ENCODE measurements at regions not wholly inside any gene's neighbourhood (a gene's known extent, or its start where the extent isn't known, plus 50 kb on each side); places are given as distances from the start of the nearest gene placed in this dataset.
"Not testable (repeated sequence)": the region's sequence is repeated elsewhere in the genome, so short reads cannot be mapped to it uniquely, and the experiment has no call there.

- Histone ChIP-seq H3K36me3 (ENCODE audit: insufficient read depth, low read length) (no peaks in the 10 kb centered on the region), H3K79me2 (ENCODE audit: insufficient read depth, low read length) (no peaks in the 10 kb centered on the region), H4K20me1 (ENCODE audit: insufficient read depth, low read length) (no peaks in the 10 kb centered on the region), H3K4me2 (ENCODE audit: insufficient read depth, low read length) (no peak overlapping the region), H3K9me3 (ENCODE audit: insufficient read depth, low read length, severe bottlenecking) (no peaks in the 10 kb centered on the region), H3K4me1 (ENCODE audit: insufficient read depth, low read length) (no peaks in the 10 kb centered on the region), H3K4me3 (ENCODE audit: low read depth in 1 of 2, low read length in 2 of 2) (no peak overlapping the region), H3K27me3 (ENCODE audit: insufficient read depth, low read length, poor library complexity) (peaks cover 42% of the 10 kb centered on the region), H3K9ac (ENCODE audit: low read depth, low read length) (no peak overlapping the region), H2AFZ (ENCODE audit: low read depth, low read length) (no peak overlapping the region), H3K27ac (ENCODE audit: low read length) (no peak overlapping the region)
- DNase-seq (no peak), ATAC-seq (ENCODE audit: insufficient read depth, low read depth) (no peak)
- TF ChIP-seq EZH2 (IDR thresholded peaks at IDR 0.05; ENCODE audit: borderline replicate concordance, low read depth, low read length, severe bottlenecking) (no peak), CTCF (IDR thresholded peaks at IDR 0.05; ENCODE audit: borderline replicate concordance, extremely low read depth, low read length, poor library complexity, severe bottlenecking) (no peak)
Observed at GRCh38 chr2:97355176-97355575, 234.5 kb downstream of the ANKRD36B start.

- H3K27me3 ChIP-seq (ENCODE audit: insufficient read depth, low read length, poor library complexity) = peaks cover 39% of the 10 kb centered on the region
- no peak for DNase-seq
- no peaks in the 10 kb centered on the region for H3K36me3 ChIP-seq (ENCODE audit: insufficient read depth, low read length)
- no peaks in the 10 kb centered on the region for H3K9me3 ChIP-seq (ENCODE audit: insufficient read depth, low read length, severe bottlenecking)
- H3K79me2 ChIP-seq (ENCODE audit: insufficient read depth, low read length) = no peaks in the 10 kb centered on the region
- no peak overlapping the region for H3K9ac ChIP-seq (ENCODE audit: low read depth, low read length)
- H4K20me1 ChIP-seq (ENCODE audit: insufficient read depth, low read length) = no peaks in the 10 kb centered on the region
- H3K4me2 ChIP-seq (ENCODE audit: insufficient read depth, low read length) = no peak overlapping the region
- no peak overlapping the region for H3K4me3 ChIP-seq (ENCODE audit: low read depth in 1 of 2, low read length in 2 of 2)
- no peak for TF ChIP-seq CTCF (IDR thresholded peaks at IDR 0.05; ENCODE audit: borderline replicate concordance, extremely low read depth, low read length, poor library complexity, severe bottlenecking)
- TF ChIP-seq EZH2 (IDR thresholded peaks at IDR 0.05; ENCODE audit: borderline replicate concordance, low read depth, low read length, severe bottlenecking) = no peak
- no peak for ATAC-seq (ENCODE audit: insufficient read depth, low read depth)
- no peaks in the 10 kb centered on the region for H3K4me1 ChIP-seq (ENCODE audit: insufficient read depth, low read length)
- H3K27ac ChIP-seq (ENCODE audit: low read length) = no peak overlapping the region
- no peak overlapping the region for H2AFZ ChIP-seq (ENCODE audit: low read depth, low read length)
Observed at GRCh38 chr2:97354576-97354975, 235.1 kb downstream of the ANKRD36B start.

- Histone ChIP-seq H3K4me2 (ENCODE audit: insufficient read depth, low read length) (no peak overlapping the region), H3K79me2 (ENCODE audit: insufficient read depth, low read length) (no peaks in the 10 kb centered on the region), H4K20me1 (ENCODE audit: insufficient read depth, low read length) (no peaks in the 10 kb centered on the region), H3K4me3 (ENCODE audit: low read depth in 1 of 2, low read length in 2 of 2) (no peak overlapping the region), H3K36me3 (ENCODE audit: insufficient read depth, low read length) (no peaks in the 10 kb centered on the region), H3K9me3 (ENCODE audit: insufficient read depth, low read length, severe bottlenecking) (no peaks in the 10 kb centered on the region), H3K9ac (ENCODE audit: low read depth, low read length) (no peak overlapping the region), H3K27me3 (ENCODE audit: insufficient read depth, low read length, poor library complexity) (peaks cover 13% of the 10 kb centered on the region), H3K4me1 (ENCODE audit: insufficient read depth, low read length) (no peaks in the 10 kb centered on the region), H3K27ac (ENCODE audit: low read length) (no peak overlapping the region), H2AFZ (ENCODE audit: low read depth, low read length) (no peak overlapping the region)
- DNase-seq (no peak), ATAC-seq (ENCODE audit: insufficient read depth, low read depth) (no peak)
- TF ChIP-seq EZH2 (IDR thresholded peaks at IDR 0.05; ENCODE audit: borderline replicate concordance, low read depth, low read length, severe bottlenecking) = no peak
- TF ChIP-seq CTCF (IDR thresholded peaks at IDR 0.05; ENCODE audit: borderline replicate concordance, extremely low read depth, low read length, poor library complexity, severe bottlenecking) = no peak
Observed at GRCh38 chr2:97348841-97349240, 235.9 kb downstream of the ANKRD36 start.

GRCh38 chr2:97348265-97348664, 235.3 kb downstream of the ANKRD36 start:
- TF ChIP-seq CTCF (IDR thresholded peaks at IDR 0.05; ENCODE audit: borderline replicate concordance, extremely low read depth, low read length, poor library complexity, severe bottlenecking) = no peak
- no peak for TF ChIP-seq EZH2 (IDR thresholded peaks at IDR 0.05; ENCODE audit: borderline replicate concordance, low read depth, low read length, severe bottlenecking)
- no peaks in the 10 kb centered on the region for H3K36me3 ChIP-seq (ENCODE audit: insufficient read depth, low read length)
- DNase-seq (no peak), ATAC-seq (ENCODE audit: insufficient read depth, low read depth) (no peak)
- H2AFZ ChIP-seq (ENCODE audit: low read depth, low read length) = no peak overlapping the region
- H3K9ac ChIP-seq (ENCODE audit: low read depth, low read length) = no peak overlapping the region
- no peaks in the 10 kb centered on the region for H4K20me1 ChIP-seq (ENCODE audit: insufficient read depth, low read length)
- peaks cover 8% of the 10 kb centered on the region for H3K27me3 ChIP-seq (ENCODE audit: insufficient read depth, low read length, poor library complexity)
- H3K4me3 ChIP-seq (ENCODE audit: low read depth in 1 of 2, low read length in 2 of 2) = no peak overlapping the region
- no peaks in the 10 kb centered on the region for H3K4me1 ChIP-seq (ENCODE audit: insufficient read depth, low read length)
- H3K9me3 ChIP-seq (ENCODE audit: insufficient read depth, low read length, severe bottlenecking) = no peaks in the 10 kb centered on the region
- no peak overlapping the region for H3K4me2 ChIP-seq (ENCODE audit: insufficient read depth, low read length)
- no peaks in the 10 kb centered on the region for H3K79me2 ChIP-seq (ENCODE audit: insufficient read depth, low read length)
- H3K27ac ChIP-seq (ENCODE audit: low read length) = no peak overlapping the region

GRCh38 chr2:97344937-97345336, 232.0 kb downstream of the ANKRD36 start:
- H3K4me2 ChIP-seq (ENCODE audit: insufficient read depth, low read length); ATAC-seq (ENCODE audit: insufficient read depth, low read depth); H3K4me3 ChIP-seq (ENCODE audit: low read depth in 1 of 2, low read length in 2 of 2); H3K79me2 ChIP-seq (ENCODE audit: insufficient read depth, low read length); H3K36me3 ChIP-seq (ENCODE audit: insufficient read depth, low read length); H3K27ac ChIP-seq (ENCODE audit: low read length); H3K9me3 ChIP-seq (ENCODE audit: insufficient read depth, low read length, severe bottlenecking); H2AFZ ChIP-seq (ENCODE audit: low read depth, low read length); H3K27me3 ChIP-seq (ENCODE audit: insufficient read depth, low read length, poor library complexity); DNase-seq; H4K20me1 ChIP-seq (ENCODE audit: insufficient read depth, low read length); H3K9ac ChIP-seq (ENCODE audit: low read depth, low read length); H3K4me1 ChIP-seq (ENCODE audit: insufficient read depth, low read length): not testable (repeated sequence)
